ENCODE measurements at regions not wholly inside any gene's neighbourhood (a gene's known extent, or its start where the extent isn't known, plus 50 kb on each side); places are given as distances from the start of the nearest gene placed in this dataset.

GRCh38 chr5:156181656-156182055, 145.3 kb upstream of the SGCD start:
- Histone ChIP-seq H3K36me3 (ENCODE audit: control insufficient read depth, insufficient read depth, low read length) (no peaks in the 10 kb centered on the region), H3K4me3 (ENCODE audit: low read depth in 2 of 2, low read length in 2 of 2) (no peak overlapping the region), H3K9me3 (ENCODE audit: control insufficient read depth, insufficient read depth, low read depth, low read length) (no peaks in the 10 kb centered on the region), H3K4me1 (ENCODE audit: control insufficient read depth, insufficient read depth, low read length) (no peaks in the 10 kb centered on the region), H3K27ac (ENCODE audit: low read length) (no peak overlapping the region), H3K27me3 (ENCODE audit: control insufficient read depth, insufficient read depth, low read length) (no peaks in the 10 kb centered on the region)
- ATAC-seq (no peak), DNase-seq (ENCODE audit: low read depth, low spot score) (no peak)
- no TSS peak for BruUV-seq (replicated peaks)
- TF ChIP-seq POLR2AphosphoS5 (IDR thresholded peaks at IDR 0.05; ENCODE audit: low read depth, low read length) (no peak), REST (IDR thresholded peaks at IDR 0.05; ENCODE audit: insufficient read depth in 1 of 2, low read depth in 2 of 2, low read length in 1 of 2) (no peak), CTCF (IDR thresholded peaks at IDR 0.05) (no peak), TCF7L2 (IDR thresholded peaks at IDR 0.05; ENCODE audit: low read depth, low read length) (no peak)
- CTCF ChIA-PET: no interaction called here
- POLR2A ChIA-PET: no interaction called here
- in situ Hi-C loops (cut with HindIII; ENCODE audit: low pct_unique_long_range_greater_than_20kb, low sequenced_read_pairs): no loop called here
- intact Hi-C loops (cut with micrococcal nuclease; ENCODE audit: unreplicated experiment): no loop called here

GRCh38 chr5:156182174-156182967, 144.6 kb upstream of the SGCD start:
- in situ Hi-C loops (cut with HindIII; ENCODE audit: low pct_unique_long_range_greater_than_20kb, low sequenced_read_pairs) (no loop called here), intact Hi-C loops (cut with micrococcal nuclease; ENCODE audit: unreplicated experiment) (no loop called here)
- no peak overlapping the region for H3K4me3 ChIP-seq (ENCODE audit: low read depth in 2 of 2, low read length in 2 of 2)
- ChIA-PET POLR2A (no interaction called here), CTCF (no interaction called here)
- H3K36me3 ChIP-seq (ENCODE audit: control insufficient read depth, insufficient read depth, low read length): no peaks in the 10 kb centered on the region
- DNase-seq (ENCODE audit: low read depth, low spot score) (no peak), ATAC-seq (no peak)
- no peak overlapping the region for H3K27ac ChIP-seq (ENCODE audit: low read length)
- no peaks in the 10 kb centered on the region for H3K9me3 ChIP-seq (ENCODE audit: control insufficient read depth, insufficient read depth, low read depth, low read length)
- no peak for TF ChIP-seq TCF7L2 (IDR thresholded peaks at IDR 0.05; ENCODE audit: low read depth, low read length)
- no peaks in the 10 kb centered on the region for H3K27me3 ChIP-seq (ENCODE audit: control insufficient read depth, insufficient read depth, low read length)
- H3K4me1 ChIP-seq (ENCODE audit: control insufficient read depth, insufficient read depth, low read length): no peaks in the 10 kb centered on the region
- BruUV-seq (replicated peaks): no TSS peak

GRCh38 chr5:156186760-156187159, 140.2 kb upstream of the SGCD start:
- H3K27ac ChIP-seq (ENCODE audit: low read length): no peak overlapping the region
- ATAC-seq (no peak), DNase-seq (ENCODE audit: low read depth, low spot score) (no peak)
- H3K27me3 ChIP-seq (ENCODE audit: control insufficient read depth, insufficient read depth, low read length): no peaks in the 10 kb centered on the region
- H3K4me1 ChIP-seq (ENCODE audit: control insufficient read depth, insufficient read depth, low read length): no peaks in the 10 kb centered on the region
- in situ Hi-C loops (cut with HindIII; ENCODE audit: low pct_unique_long_range_greater_than_20kb, low sequenced_read_pairs) (no loop called here), intact Hi-C loops (cut with micrococcal nuclease; ENCODE audit: unreplicated experiment) (no loop called here)
- no peaks in the 10 kb centered on the region for H3K36me3 ChIP-seq (ENCODE audit: control insufficient read depth, insufficient read depth, low read length)
- BruUV-seq (replicated peaks): no TSS peak
- POLR2A ChIA-PET: no interaction called here
- TF ChIP-seq POLR2AphosphoS5 (IDR thresholded peaks at IDR 0.05; ENCODE audit: low read depth, low read length) (no peak), SIN3A (IDR thresholded peaks at IDR 0.05; ENCODE audit: borderline replicate concordance, insufficient read depth, low read depth, low read length) (no peak), CTCF (IDR thresholded peaks at IDR 0.05) (no peak)
- H3K4me3 ChIP-seq (ENCODE audit: low read depth in 2 of 2, low read length in 2 of 2): no peak overlapping the region
- CTCF ChIA-PET: no interaction called here
- no peaks in the 10 kb centered on the region for H3K9me3 ChIP-seq (ENCODE audit: control insufficient read depth, insufficient read depth, low read depth, low read length)
